HCT116 (cell line): ENCODE measurements at regions not wholly inside any gene's neighbourhood (a gene's known extent, or its start where the extent isn't known, plus 50 kb on each side); places are given as distances from the start of the nearest gene placed in this dataset.

Experiments
- ATAC-seq: fragments of 200-7000 bp; cut with Tn5 transposase; 2 replicates; pipeline ENCODE4 v1.9.1; 2020; ENCODE audit warnings: mild to moderate bottlenecking, moderate library complexity
- BruUV-seq: library from RNA; stranded (reverse); fragments of 400-500 nt; replicated peaks from 2 replicates; lab custom pipeline; 2021; lab: Mats Ljungman, UMichigan
- CTCF ChIA-PET: fragments of 300-600 bp; sonication (Branson Sonifier 250); formaldehyde crosslinking; loops from one replicate; lab custom pipeline; 2021; ENCODE audit warnings: antibody characterized with exemption; lab: Charles Lee
- POLR2A ChIA-PET: fragments of 300-600, 350-600 bp; sonication (Branson Sonifier 250); formaldehyde crosslinking; loops from one replicate; lab custom pipeline; 2021; ENCODE audit warnings: antibody characterized with exemption; lab: Charles Lee
- RAD21 ChIA-PET, 2 experiments: fragments of 300-600 bp; sonication (Branson Sonifier 250); formaldehyde crosslinking; loops; one replicate each; lab custom pipeline; 2023; ENCODE audit warnings: low total read pairs in 2 of 2; ENCODE audit not compliant: uncharacterized antibody in 2 of 2, unreplicated experiment in 2 of 2, low non-redundant PET in 1 of 2; lab: Charles Lee
- DNase-seq: peaks from one replicate; pipeline ENCODE4 v3.0.0-alpha.2; 2010; ENCODE audit warnings: low read depth, low spot score
- H2AFZ ChIP-seq: fragments of 200-600 bp; shearing (Covaris generic), sonication (generic); 2 replicates; pipeline ENCODE4 v1.6.1; 2017; ENCODE audit warnings: low read depth, mixed run types, mixed read lengths, antibody characterized with exemption, low read length; ENCODE audit not compliant: poor library complexity, severe bottlenecking
- H3K27ac ChIP-seq: 2 replicates; pipeline ENCODE4 v1.5.1; 2012; ENCODE audit warnings: low read depth, low read length
- H3K27me3 ChIP-seq: fragments of 200-600 bp; sonication (generic); 2 replicates; pipeline ENCODE4 v1.6.1; 2016; ENCODE audit warnings: mixed run types, low read length, mixed read lengths; ENCODE audit not compliant: insufficient read depth
- H3K36me3 ChIP-seq, 2 experiments: fragments of 200-500 bp in 1 of 2; fragments of 200-600 bp in 1 of 2; sonication (Bioruptor generic) in 1 of 2; sonication (generic) in 1 of 2; 2 replicates each; pipeline versions ENCODE4 v1.5.1 to v1.6.1; 2014 to 2016; ENCODE audit warnings: low read length in 2 of 2, inconsistent platforms in 1 of 2, mixed read lengths in 1 of 2, mixed run types in 1 of 2; ENCODE audit not compliant: insufficient read depth in 2 of 2, control insufficient read depth in 1 of 2
- H3K4me1 ChIP-seq, 2 experiments: fragments of 200-600 bp in 1 of 2; sonication (generic) in 1 of 2; 2 replicates each; pipeline versions ENCODE4 v1.5.1 to v1.6.1; 2012 to 2017; ENCODE audit warnings: low read length in 2 of 2, inconsistent platforms in 1 of 2, mild to moderate bottlenecking in 1 of 2, mixed read lengths in 1 of 2, mixed run types in 1 of 2, moderate library complexity in 1 of 2; ENCODE audit not compliant: insufficient read depth in 2 of 2, control insufficient read depth in 1 of 2
- H3K4me2 ChIP-seq: fragments of 200-600 bp; sonication (generic); 2 replicates; pipeline ENCODE4 v1.6.1; 2017; ENCODE audit warnings: mixed run types, low read length, mixed read lengths
- H3K4me3 ChIP-seq, 2 experiments: fragments of 200-600 bp in 1 of 2; sonication (generic) in 1 of 2; replicated peaks in 1 of 2; 2 replicates each; pipeline ENCODE4 v1.5.1; 2011 to 2016; ENCODE audit warnings: low read length in 2 of 2, control low read depth in 1 of 2, low read depth in 1 of 2, mild to moderate bottlenecking in 1 of 2, mixed read lengths in 1 of 2, mixed run types in 1 of 2
- H3K79me2 ChIP-seq: fragments of 200-600 bp; sonication (generic); 2 replicates; pipeline ENCODE4 v1.6.1; 2017; ENCODE audit warnings: mild to moderate bottlenecking, mixed run types, low read length, moderate library complexity, mixed read lengths; ENCODE audit not compliant: insufficient read depth
- H3K9ac ChIP-seq: fragments of 200-600 bp; sonication (generic); 2 replicates; pipeline ENCODE4 v1.6.1; 2016; ENCODE audit warnings: low read length, mixed read lengths
- H3K9me2 ChIP-seq: fragments of 200-600 bp; sonication (generic), shearing (Covaris generic); 2 replicates; pipeline ENCODE4 v1.6.1; 2017; ENCODE audit warnings: mixed run types, mild to moderate bottlenecking, moderate library complexity; ENCODE audit not compliant: insufficient read depth
- H3K9me3 ChIP-seq, 2 experiments: fragments of 200-500 bp in 1 of 2; fragments of 200-600 bp in 1 of 2; sonication (Bioruptor generic) in 1 of 2; sonication (generic) in 1 of 2; 2 replicates each; pipeline ENCODE4 v1.6.1; 2014 to 2017; ENCODE audit warnings: low read length in 2 of 2, mixed read lengths in 2 of 2, inconsistent platforms in 1 of 2, low read depth in 1 of 2, mild to moderate bottlenecking in 1 of 2, mixed run types in 1 of 2, moderate library complexity in 1 of 2; ENCODE audit not compliant: control insufficient read depth in 1 of 2, insufficient read depth in 1 of 2
- H4K20me1 ChIP-seq: fragments of 200-600 bp; sonication (generic), shearing (Covaris generic); 2 replicates; pipeline ENCODE4 v1.6.1; 2017; ENCODE audit warnings: mixed run types, mild to moderate bottlenecking, moderate library complexity; ENCODE audit not compliant: insufficient read depth
- CBX3 ChIP-seq: IDR thresholded peaks from 2 replicates; pipeline ENCODE4 v1.6.1; 2012; ENCODE audit warnings: low read depth
- CEBPB ChIP-seq: IDR thresholded peaks from 2 replicates; pipeline ENCODE4 v1.6.1; 2012; ENCODE audit warnings: low read depth
- EGR1 ChIP-seq: IDR thresholded peaks from 2 replicates; pipeline ENCODE4 v1.6.1; 2012; ENCODE audit warnings: low read depth
- ELF1 ChIP-seq: IDR thresholded peaks from 2 replicates; pipeline ENCODE4 v1.6.1; 2012; ENCODE audit warnings: low read depth, borderline replicate concordance
- EZH2 ChIP-seq: fragments of 200-600 bp; sonication (generic); IDR thresholded peaks from 2 replicates; pipeline ENCODE4 v1.6.1; 2017; ENCODE audit warnings: antibody characterized with exemption, mixed run types
- FOSL1 ChIP-seq: IDR thresholded peaks from 2 replicates; pipeline ENCODE4 v1.6.1; 2012; ENCODE audit warnings: low read depth
- JUND ChIP-seq: IDR thresholded peaks from 2 replicates; pipeline ENCODE4 v1.6.1; 2012
- POLR2A ChIP-seq: IDR thresholded peaks from 2 replicates; pipeline ENCODE4 v1.7.0; 2011; ENCODE audit warnings: borderline replicate concordance; ENCODE audit not compliant: insufficient read depth, insufficient read length; ENCODE audit errors: extremely low read depth
- POLR2AphosphoS5 ChIP-seq: IDR thresholded peaks from 2 replicates; pipeline ENCODE4 v1.6.1; 2011; ENCODE audit warnings: mild to moderate bottlenecking, low read depth, low read length, moderate library complexity
- RAD21 ChIP-seq: IDR thresholded peaks from 2 replicates; pipeline ENCODE4 v1.6.1; 2012; ENCODE audit warnings: low read depth, mild to moderate bottlenecking
- REST ChIP-seq: IDR thresholded peaks from 2 replicates; pipeline ENCODE4 v1.6.1; 2012; ENCODE audit warnings: low read depth
- SP1 ChIP-seq: IDR thresholded peaks from 2 replicates; pipeline ENCODE4 v1.6.1; 2012; ENCODE audit warnings: low read depth
- SRF ChIP-seq: IDR thresholded peaks from 2 replicates; pipeline ENCODE4 v1.6.1; 2012; ENCODE audit warnings: low read depth
- ZBTB33 ChIP-seq: IDR thresholded peaks from 2 replicates; pipeline ENCODE4 v1.6.1; 2011; ENCODE audit warnings: mild to moderate bottlenecking, low read length, moderate library complexity; ENCODE audit not compliant: insufficient replicate concordance; ENCODE audit errors: extremely low read depth
- ZFX ChIP-seq: fragments of 450-650 bp; IDR thresholded peaks from 2 replicates; pipeline ENCODE4 v1.6.1; 2017
- ZNF274 ChIP-seq: fragments of 200-500 bp; sonication (Bioruptor generic); IDR thresholded peaks from 2 replicates; pipeline ENCODE4 v1.6.1; 2014; ENCODE audit warnings: mild to moderate bottlenecking, low read depth, low read length, inconsistent platforms
- intact Hi-C: fragments of 100-400 bp; cut with micrococcal nuclease; formaldehyde crosslinking; loops from 2 replicates; pipeline ENCODE4 v1.10.0; 2022

- POLR2A ChIA-PET = no interaction called here
- ATAC-seq = no peak
- no peaks in the 10 kb centered on the region for H3K9me3 ChIP-seq
- H4K20me1 ChIP-seq = no peaks in the 10 kb centered on the region
- H3K27ac ChIP-seq = no peak overlapping the region
- H3K4me3 ChIP-seq = no peak overlapping the region
- H3K9ac ChIP-seq = no peak overlapping the region
- no peaks in the 10 kb centered on the region for H3K36me3 ChIP-seq
- H3K4me2 ChIP-seq = no peak overlapping the region
- DNase-seq = no peak
- RAD21 ChIA-PET = interaction anchor here in 1 of 2 experiments (0.7 kb wide), 1 partner anchor 625 kb away, joined by 4 read pairs; no protein-coding TSS in a partner anchor
- no TSS peak for BruUV-seq
- intact Hi-C loops = loop anchor here (10.0 kb wide), 1 partner anchor 223 kb away; no protein-coding TSS in a partner anchor
- no peaks in the 10 kb centered on the region for H3K4me1 ChIP-seq
- TF ChIP-seq RAD21 (no peak), SRF (no peak), ZNF274 (no peak), ELF1 (no peak), POLR2A (no peak), ZBTB33 (no peak), ZFX (no peak), REST (no peak), POLR2AphosphoS5 (no peak), CBX3 (no peak), CEBPB (no peak), EZH2 (no peak), EGR1 (no peak), JUND (no peak), FOSL1 (no peak), SP1 (no peak)
- no peak overlapping the region for H2AFZ ChIP-seq
- H3K9me2 ChIP-seq = no peaks in the 10 kb centered on the region
- H3K79me2 ChIP-seq = no peaks in the 10 kb centered on the region
- H3K27me3 ChIP-seq = no peaks in the 10 kb centered on the region
- CTCF ChIA-PET = no interaction called here
These were observed 148.2 kb downstream of the RAP2A start for GRCh38 chr13:97582170-97582569.
